ENCODE measurements at regions not wholly inside any gene's neighbourhood (a gene's known extent, or its start where the extent isn't known, plus 50 kb on each side); places are given as distances from the start of the nearest gene placed in this dataset.

- TF ChIP-seq POLR2A (IDR thresholded peaks at IDR 0.05) (no peak), CTCF (IDR thresholded peaks at IDR 0.05) (no peak)
Observed at GRCh38 chr14:84807673-84808072, 722.3 kb upstream of the FLRT2 start.

All from sigmoid colon (tissue), 3 donors.